Heart right ventricle (tissue), 16 donors: ENCODE measurements at regions not wholly inside any gene's neighbourhood (a gene's known extent, or its start where the extent isn't known, plus 50 kb on each side); places are given as distances from the start of the nearest gene placed in this dataset.

Experiments
- ATAC-seq, 8 donors: fragments of 200-7000 bp; cut with Tn5 transposase; one replicate each; pipeline ENCODE4 v1.9.1; 2020; ENCODE audit warnings: mild to moderate bottlenecking in 8 of 8, moderate library complexity in 8 of 8, moderate number of reproducible peaks in 1 of 8
- DNase-seq, 2 donors: peaks; one replicate each; pipeline ENCODE4 v3.0.0-alpha.2; 2020
- H3K27ac ChIP-seq, 10 donors: fragments of 200-600 bp; sonication (generic) in 2 of 10; one replicate each; pipeline versions ENCODE4 v1.5.0 to v1.8.0; 2020 to 2022; ENCODE audit warnings: mild to moderate bottlenecking in 3 of 10
- H3K27me3 ChIP-seq, 7 donors: fragments of 200-600 bp; one replicate each; pipeline ENCODE4 v1.8.0; 2021 to 2022; ENCODE audit warnings: mild to moderate bottlenecking in 2 of 7
- H3K36me3 ChIP-seq, 9 donors: fragments of 200-600 bp; sonication (generic) in 1 of 9; one replicate each; pipeline versions ENCODE4 v1.5.0 to v1.8.0; 2020 to 2022; ENCODE audit warnings: mild to moderate bottlenecking in 2 of 9
- H3K4me1 ChIP-seq, 9 donors: fragments of 200-600 bp; sonication (generic) in 1 of 9; one replicate each; pipeline versions ENCODE4 v1.5.0 to v1.8.0; 2020 to 2022; ENCODE audit warnings: mild to moderate bottlenecking in 4 of 9
- H3K4me3 ChIP-seq, 10 donors: fragments of 200-600 bp; sonication (generic) in 2 of 10; one replicate each; pipeline versions ENCODE4 v1.5.0 to v1.8.0; 2020 to 2022; ENCODE audit warnings: mild to moderate bottlenecking in 7 of 10, moderate library complexity in 2 of 10
- H3K9me3 ChIP-seq, 11 donors: fragments of 200-600 bp in 10 of 11; sonication (generic) in 2 of 11; one replicate each; pipeline versions ENCODE4 v1.5.0 to v1.8.0; 2013 to 2022; ENCODE audit warnings: mild to moderate bottlenecking in 2 of 11, control low read depth in 1 of 11, moderate library complexity in 1 of 11
- CTCF ChIP-seq, 9 donors: fragments of 200-600 bp; sonication (generic) in 2 of 9; IDR thresholded peaks; one replicate each; pipeline versions ENCODE4 v1.5.0 to v1.8.0; 2021 to 2022; ENCODE audit warnings: antibody characterized with exemption in 9 of 9, mild to moderate bottlenecking in 5 of 9, moderate library complexity in 1 of 9
- WGBS, 2 donors: extraction: QIAGEN DNeasy Blood & Tissue Kit; methylation state at CpG; one replicate each; pipeline ENCODE4 v1.1.7; 2013; ENCODE audit warnings: inconsistent platforms in 1 of 2; 5-methylcytosine and 5-hydroxymethylcytosine counted together
- intact Hi-C, 10 donors: fragments of 100-400 bp; cut with DNase I; formaldehyde crosslinking; loops; one replicate each; pipeline versions ENCODE4 v1.11.1 to v1.14.2; 2022
- donor health status: Arrhythmogenic right ventricular cardiomyopathy.
- donor health status: ischemic (EF 13 %, LVEDD 7.1; RV severe dilation, severe dysfunction).
- donor health status: healthy with polysubstance abuse.
- donor health status: DM: no; HTN: yes; CAD: no.
- donor health status: DM: no; HTN: no; CAD: no.
- donor health status: ischemic (EF 25% LVEDD 6.9; RV normal size, moderate dysfunction).
- donor health status: ischemic (EF 25% LVEDD 5.7; RV mildly dilated, moderate dysfunction).
- donor health status: healthy.
- donor health status: DM: yes; HTN: yes; CAD: no.
- donor health status: Ischemic cardiomyopathy.
- donor health status: ischemic (EF 35%, LVEDD 5.7; RV mildly dilated, moderate dysfunction).
- donor health status: nonischemic (EF 11% LVEDD 7.7; RV severe dilation, severe dysfunction).
- donor health status: DM: yes; HTN: yes; CAD: no.
- donor health status: PGD.
- donor health status: ischemic (EF 29% LVEDD 5.4; RV normal size, mild dysfunction).
- donor health status: nonischemic (EF 23%, LVEDD 6.1; RV moderate dilation, normal function).

DNA sequence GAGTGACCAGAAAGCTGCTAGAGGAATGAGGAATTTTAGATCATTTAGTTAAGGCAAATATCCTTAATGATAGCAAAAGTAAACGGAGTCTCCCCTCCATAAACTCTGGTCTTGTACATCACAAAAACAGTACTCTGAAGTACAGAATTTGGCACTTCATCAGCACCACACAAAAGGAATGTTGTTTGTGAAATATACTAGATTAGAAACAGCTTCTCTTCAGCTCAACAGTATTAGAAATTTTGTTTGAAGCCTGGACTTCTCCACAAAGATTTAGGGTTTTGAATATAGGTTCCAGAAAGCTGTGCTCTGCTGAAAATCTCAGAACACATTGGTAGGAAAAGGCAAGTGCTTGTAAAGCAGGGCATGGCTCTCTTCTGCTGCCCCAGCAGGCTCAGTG lies 135.1 kb upstream of the PTGFR start:
- H3K4me3 ChIP-seq, result no peak overlapping the region
- H3K9me3 ChIP-seq, result no peaks in the 10 kb centered on the region
- WGBS, 2 donors, result 69 to 78% methylated on average over 1 of the region's 1 CpG
- no peak for TF ChIP-seq CTCF (IDR thresholded peaks at IDR 0.05)
- ATAC-seq (no peak), DNase-seq (no peak)
- intact Hi-C loops, result no loop called here
- H3K4me1 ChIP-seq, result no peaks in the 10 kb centered on the region
- no peaks in the 10 kb centered on the region for H3K36me3 ChIP-seq
- H3K27me3 ChIP-seq, result no peaks in the 10 kb centered on the region
- no peak overlapping the region for H3K27ac ChIP-seq

DNA sequence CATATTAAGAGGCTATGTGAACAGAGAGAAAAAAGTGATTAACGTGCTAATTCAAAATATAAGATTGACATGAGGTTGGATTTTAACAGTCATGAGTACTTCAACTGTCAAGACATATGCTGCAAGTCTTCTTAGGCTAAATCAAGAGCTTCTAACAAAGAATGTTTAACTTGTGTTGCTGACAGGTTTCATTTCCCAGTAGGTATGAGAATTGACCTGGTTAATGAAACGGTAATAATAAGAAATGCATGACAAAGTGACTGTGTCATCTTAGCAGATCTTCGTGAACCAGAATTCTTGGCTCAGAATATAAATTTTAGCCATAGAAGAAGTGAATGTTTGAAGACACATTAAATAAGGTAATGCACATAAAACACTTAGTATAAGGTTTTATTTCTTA lies 132.6 kb upstream of the PTGFR start:
- 84 to 90% methylated on average over 3 of the region's 3 CpGs for WGBS, 2 donors
- no peaks in the 10 kb centered on the region for H3K27me3 ChIP-seq
- H3K36me3 ChIP-seq, result no peaks in the 10 kb centered on the region
- H3K9me3 ChIP-seq, result no peaks in the 10 kb centered on the region
- no peak overlapping the region for H3K27ac ChIP-seq
- TF ChIP-seq CTCF (IDR thresholded peaks at IDR 0.05), result no peak
- DNase-seq (no peak), ATAC-seq (no peak)
- intact Hi-C loops, result no loop called here
- H3K4me3 ChIP-seq, result no peak overlapping the region
- H3K4me1 ChIP-seq, result no peaks in the 10 kb centered on the region

- DNase-seq (no peak), ATAC-seq (no peak)
- TF ChIP-seq CTCF (IDR thresholded peaks at IDR 0.05), result no peak
- intact Hi-C loops, result no loop called here
- Histone ChIP-seq H3K4me3 (no peak overlapping the region), H3K9me3 (no peaks in the 10 kb centered on the region), H3K27ac (no peak overlapping the region), H3K27me3 (no peaks in the 10 kb centered on the region), H3K4me1 (no peaks in the 10 kb centered on the region), H3K36me3 (no peaks in the 10 kb centered on the region)
Measured at GRCh38 chr1:78359666-78360065, 131.1 kb upstream of the PTGFR start.

- no peaks in the 10 kb centered on the region for H3K27me3 ChIP-seq
- no peaks in the 10 kb centered on the region for H3K9me3 ChIP-seq
- H3K4me3 ChIP-seq, result no peak overlapping the region
- no peak for DNase-seq
- no peak for TF ChIP-seq CTCF (IDR thresholded peaks at IDR 0.05)
- ATAC-seq, result no peak
- no peaks in the 10 kb centered on the region for H3K4me1 ChIP-seq
- intact Hi-C loops, result no loop called here
- H3K27ac ChIP-seq, result no peak overlapping the region
- no peaks in the 10 kb centered on the region for H3K36me3 ChIP-seq
Measured at GRCh38 chr1:78360584-78360983, 130.2 kb upstream of the PTGFR start.

DNA sequence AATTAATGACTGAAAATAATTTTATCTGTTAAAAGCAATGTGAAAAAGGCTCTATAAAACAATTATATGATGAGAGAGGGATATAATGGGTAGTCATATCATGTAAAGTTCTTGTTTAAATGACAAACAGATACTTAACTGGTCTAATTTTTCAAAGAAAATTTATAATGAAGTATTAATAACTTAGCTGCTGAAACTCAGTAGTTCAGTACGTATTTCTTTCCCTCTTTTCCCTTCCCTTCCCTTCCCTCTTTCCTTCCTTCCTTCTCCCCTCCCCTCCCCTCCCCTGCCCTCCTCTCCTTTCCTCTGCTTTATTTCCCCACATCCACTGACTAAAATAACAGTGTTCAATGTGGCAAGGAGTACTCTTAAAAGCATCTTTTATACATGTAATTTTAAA lies 123.1 kb upstream of the PTGFR start:
- Histone ChIP-seq H3K36me3 (no peaks in the 10 kb centered on the region), H3K4me3 (no peak overlapping the region), H3K27me3 (no peaks in the 10 kb centered on the region), H3K27ac (no peak overlapping the region), H3K9me3 (no peaks in the 10 kb centered on the region), H3K4me1 (no peaks in the 10 kb centered on the region)
- ATAC-seq (no peak), DNase-seq (no peak)
- TF ChIP-seq CTCF (IDR thresholded peaks at IDR 0.05), result no peak
- whole genome bisulfite sequencing, 2 donors, result 58 to 59% methylated on average over 1 of the region's 1 CpG
- intact Hi-C loops, result no loop called here
